ENCODE measurements at regions not wholly inside any gene's neighbourhood (a gene's known extent, or its start where the extent isn't known, plus 50 kb on each side); places are given as distances from the start of the nearest gene placed in this dataset.
A peak's percentile ranks its signal among the peaks of the same experiment; 100 is the strongest.

DNA sequence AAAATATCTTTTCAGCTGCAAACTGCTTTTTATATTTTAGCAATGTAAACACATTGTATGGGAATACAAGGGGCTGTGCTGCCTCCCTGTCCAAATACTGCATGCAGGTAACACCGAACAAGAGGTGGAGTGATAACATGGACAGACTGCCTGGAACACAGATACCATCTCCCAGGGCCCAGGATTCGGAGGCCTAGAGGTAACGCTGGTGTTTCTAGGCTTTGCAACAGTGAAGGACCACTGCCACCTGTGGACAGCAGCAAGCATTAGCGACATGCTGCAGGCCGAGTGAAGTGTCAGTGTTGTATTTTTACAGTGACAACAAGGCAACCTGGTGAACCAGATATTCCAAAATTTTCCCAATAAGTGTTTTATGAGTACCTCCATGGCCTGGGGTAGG lies 379.1 kb downstream of the DMRT2 start:
- peak; percentile 66 for DNase-seq

DNA sequence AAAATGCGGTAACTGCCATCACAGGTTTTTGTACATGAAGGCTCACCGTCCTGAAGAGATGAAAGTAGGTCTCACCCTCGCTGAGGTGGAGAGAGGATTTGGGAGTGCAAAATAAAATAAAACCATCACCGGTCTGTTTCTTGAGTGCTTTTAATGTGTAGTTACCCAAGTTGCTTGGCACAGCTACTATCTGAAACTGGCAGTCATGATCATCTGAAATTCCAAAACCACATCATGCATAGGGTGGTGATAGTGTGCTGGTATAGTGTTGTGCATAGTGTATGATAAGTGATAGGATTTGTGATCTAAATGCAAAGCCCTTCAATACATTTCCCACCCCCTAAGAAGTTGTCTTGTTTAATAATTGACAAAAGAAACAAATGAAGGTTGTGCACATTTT lies 381.3 kb downstream of the DMRT2 start:
- no peak for DNase-seq

DNA sequence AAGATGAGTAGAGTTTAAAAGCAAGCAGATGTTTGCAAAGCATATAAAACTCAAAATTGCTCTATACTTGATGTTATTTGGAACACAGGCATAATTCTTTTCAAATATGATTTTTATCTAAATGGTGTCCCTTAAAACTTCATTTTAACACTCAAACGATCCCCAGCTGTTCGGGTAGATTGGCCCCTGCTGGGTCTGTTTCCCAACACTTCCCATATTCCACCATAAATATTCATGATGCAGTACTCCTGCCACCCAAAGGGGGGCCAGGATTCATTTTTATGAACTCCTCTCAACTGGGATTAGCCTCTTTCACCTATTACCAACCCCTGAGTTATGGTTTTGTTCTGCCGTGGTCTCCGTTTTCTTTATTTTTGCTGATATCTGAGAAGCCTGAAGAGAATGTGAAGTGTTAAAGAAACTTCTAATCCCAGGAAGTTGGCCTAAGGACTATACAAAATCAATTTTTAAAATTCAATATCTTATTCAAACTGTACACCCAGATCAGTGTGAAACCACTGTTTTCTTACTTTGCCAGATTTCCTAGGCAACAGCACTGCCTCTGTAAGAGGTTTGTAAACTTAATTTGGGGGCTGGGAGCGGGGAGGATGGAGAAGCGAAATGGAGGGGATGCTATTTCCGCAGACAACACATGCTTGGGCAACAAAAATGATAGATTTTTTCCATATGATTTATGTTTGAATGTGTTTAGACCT lies 384.1 kb downstream of the DMRT2 start:
- DNase-seq, result no peak

DNA sequence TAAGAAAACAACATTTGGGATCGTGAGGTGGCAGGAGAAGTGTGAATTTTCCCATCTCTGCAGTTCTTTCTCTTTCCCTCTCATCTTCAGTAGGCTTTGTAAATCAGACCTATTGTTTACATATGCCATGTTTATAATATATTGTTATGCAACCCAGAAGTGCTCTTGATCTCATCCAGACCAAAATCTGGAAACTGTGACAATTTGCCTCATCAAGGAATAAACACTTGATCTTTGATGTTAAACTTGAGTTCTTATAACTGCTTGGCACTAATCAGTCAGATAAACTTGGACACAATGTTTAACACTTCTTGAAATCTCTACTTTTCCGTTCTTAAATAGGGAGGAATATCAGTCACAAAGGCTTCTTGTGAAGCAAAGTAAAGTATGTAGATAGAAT lies 384.7 kb downstream of the DMRT2 start:
- DNase-seq, result no peak

DNA sequence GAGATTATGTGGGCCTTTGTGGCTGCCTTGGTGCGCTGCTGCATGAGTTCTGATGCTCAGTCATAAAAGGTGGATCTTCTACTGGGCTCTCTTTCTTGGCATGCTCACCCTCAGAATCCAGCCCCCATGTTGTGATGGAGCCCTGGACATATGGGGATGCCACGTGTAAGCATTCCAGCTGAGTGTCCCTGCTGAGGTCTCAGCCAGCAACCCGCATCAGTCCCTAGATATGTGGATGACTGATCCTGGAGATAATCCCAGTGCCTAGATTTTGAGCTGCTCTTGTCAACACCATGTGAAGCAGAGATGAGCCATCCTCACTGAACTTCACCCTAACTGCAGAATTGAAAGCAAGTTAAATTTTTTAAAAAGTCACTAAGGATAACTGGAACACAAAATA lies 390.1 kb downstream of the DMRT2 start:
- no peak for DNase-seq

DNA sequence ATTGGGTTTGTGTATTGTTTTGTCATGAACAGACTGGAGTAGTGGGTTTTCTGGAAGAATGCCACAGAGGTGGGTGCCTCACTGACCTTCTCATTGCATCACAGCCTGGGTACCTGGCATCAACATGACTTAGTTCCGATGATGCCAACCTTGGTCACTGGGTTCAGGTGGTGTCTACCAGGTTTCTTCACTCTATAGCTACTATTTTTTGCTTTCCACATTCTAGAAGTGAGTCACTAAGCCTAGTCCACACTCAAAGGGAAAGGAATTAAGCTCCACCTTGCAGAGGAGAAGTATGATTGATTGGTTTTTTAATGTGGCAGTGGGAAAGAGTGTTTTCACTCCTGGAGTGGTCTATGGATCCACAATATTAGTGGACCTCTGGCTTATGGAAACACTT lies 391.9 kb downstream of the DMRT2 start:
- DNase-seq, result no peak

DNA sequence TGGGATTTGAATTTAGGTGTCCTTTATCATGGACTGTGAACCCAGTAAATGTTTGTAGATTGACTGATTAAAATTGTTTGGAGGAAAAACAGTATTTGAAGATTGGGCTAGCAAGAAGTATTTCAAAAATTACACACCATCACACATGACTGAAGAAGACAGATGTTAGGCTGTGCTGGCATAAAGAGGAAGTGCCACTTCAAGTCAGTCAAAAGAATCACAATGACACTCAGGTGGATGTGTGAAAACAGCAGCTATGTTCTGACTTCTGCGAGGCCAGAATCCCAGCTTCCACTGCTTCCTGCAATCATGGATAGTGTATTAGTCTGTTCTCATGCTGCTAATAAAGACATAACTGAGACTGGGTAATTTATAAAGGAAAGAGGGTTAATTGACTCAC lies 393.3 kb downstream of the DMRT2 start:
- DNase-seq, result no peak

DNA sequence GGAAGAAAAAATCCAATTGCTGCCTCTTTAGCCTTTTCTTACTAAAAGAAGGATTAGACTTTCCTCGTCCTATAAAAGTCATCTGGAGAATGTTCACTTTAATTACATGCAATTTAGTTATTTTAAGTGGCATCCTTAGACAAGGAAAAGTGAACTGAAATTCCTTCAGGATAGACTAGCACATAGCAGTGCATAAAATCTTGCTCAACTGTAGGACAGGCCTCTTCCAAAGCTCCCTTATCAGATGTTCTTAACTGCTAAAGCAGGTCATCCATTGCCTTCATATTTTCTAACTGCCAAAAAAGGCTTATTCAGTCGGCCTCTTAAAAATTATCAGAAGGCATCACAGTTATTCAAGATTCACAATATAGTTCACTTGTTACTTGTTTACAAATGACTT lies 396.5 kb downstream of the DMRT2 start:
- no peak for DNase-seq

DNA sequence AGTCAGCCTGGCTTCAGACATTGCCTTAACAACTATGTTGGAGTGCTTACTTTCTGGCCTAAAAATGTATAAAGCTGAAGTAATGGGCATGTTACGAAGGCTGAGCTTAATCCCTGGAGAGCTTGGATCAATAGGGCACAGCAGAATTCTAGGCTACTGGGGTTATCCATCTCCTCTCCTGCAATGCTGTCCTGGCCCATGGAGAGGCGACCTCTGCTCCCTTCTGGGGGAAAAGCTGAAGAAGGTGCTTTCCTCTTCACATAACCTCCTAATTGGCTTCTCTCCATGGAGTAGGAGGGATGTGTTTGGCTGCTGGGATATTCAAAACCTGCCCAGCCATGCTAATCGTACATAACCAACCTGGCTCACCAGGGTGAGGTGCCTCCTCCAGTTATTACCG lies 403.5 kb downstream of the DMRT2 start:
- DNase-seq, result no peak

DNA sequence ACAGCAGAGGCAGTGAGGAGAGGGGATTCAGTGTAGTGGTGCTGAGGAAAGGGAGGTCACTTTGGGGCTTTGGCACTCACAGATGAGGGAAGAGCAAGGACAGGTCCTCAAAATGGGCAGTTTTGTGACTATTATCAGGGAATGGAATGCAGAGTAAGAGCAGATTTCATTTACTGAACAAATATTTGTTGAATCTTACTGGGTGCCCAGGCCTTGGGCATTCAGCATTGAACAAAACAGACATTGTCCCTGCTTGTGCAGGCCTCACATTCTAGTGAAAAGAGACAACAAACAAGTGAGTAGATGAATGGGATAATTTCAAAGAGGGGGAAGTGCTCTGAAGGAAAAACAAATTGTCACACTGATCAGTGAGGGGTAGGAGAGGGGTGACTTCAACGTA lies 404.1 kb downstream of the DMRT2 start:
- no peak for DNase-seq

DNA sequence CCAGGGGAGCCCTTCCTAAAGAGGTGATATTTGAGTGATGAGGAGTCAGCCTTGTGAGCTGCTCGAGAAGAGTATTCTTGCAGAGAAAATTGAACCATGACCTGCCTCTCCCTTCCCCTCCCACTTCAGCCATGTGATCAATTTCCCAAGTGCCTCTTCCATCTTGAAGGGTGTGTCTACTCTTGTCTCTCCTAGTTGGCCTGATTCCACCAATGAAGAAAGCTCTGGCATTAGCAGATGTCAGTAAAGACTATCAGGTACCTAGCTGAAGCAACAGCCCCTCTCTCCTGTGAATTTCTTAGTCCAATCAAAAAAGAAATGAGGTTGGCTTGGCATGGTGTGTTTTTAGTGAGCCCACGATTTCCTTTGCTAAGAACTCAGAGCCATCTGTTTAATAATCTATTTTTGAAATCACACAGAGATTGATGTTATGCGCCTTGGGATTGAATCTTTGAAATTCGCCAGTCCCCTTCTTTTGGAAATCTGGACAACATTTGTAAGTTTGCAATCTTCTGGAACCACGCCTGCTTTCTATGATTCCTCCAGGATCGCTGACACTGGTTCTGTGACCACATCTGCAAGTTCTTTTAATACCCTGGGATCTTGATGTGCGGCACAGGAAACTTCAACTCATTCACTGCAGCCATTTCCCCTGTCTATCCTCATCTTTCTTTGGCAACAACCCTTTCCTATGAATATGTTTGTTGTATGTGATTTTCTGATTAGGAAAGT lies 404.6 kb downstream of the DMRT2 start:
- DNase-seq, result peak; percentile 71

DNA sequence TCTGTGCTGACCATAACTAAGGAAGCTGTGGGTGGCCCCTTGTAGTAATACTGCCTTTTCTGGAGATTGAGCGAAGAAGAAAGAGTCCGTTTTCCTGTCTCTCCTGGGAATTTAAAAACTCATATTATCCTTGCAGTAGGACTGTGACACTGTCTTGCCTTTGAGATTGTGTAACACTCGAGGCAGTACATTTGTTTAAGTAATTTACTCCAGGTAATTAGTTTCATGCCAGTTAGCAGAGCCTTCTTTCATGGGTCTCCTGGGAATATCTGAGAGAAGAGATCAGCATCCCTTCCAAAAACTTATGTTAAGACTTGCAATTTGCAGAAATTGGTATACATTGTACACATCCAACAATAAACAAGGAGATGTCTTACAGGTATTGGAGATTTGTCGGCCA lies 405.6 kb downstream of the DMRT2 start:
- no peak for DNase-seq

DNA sequence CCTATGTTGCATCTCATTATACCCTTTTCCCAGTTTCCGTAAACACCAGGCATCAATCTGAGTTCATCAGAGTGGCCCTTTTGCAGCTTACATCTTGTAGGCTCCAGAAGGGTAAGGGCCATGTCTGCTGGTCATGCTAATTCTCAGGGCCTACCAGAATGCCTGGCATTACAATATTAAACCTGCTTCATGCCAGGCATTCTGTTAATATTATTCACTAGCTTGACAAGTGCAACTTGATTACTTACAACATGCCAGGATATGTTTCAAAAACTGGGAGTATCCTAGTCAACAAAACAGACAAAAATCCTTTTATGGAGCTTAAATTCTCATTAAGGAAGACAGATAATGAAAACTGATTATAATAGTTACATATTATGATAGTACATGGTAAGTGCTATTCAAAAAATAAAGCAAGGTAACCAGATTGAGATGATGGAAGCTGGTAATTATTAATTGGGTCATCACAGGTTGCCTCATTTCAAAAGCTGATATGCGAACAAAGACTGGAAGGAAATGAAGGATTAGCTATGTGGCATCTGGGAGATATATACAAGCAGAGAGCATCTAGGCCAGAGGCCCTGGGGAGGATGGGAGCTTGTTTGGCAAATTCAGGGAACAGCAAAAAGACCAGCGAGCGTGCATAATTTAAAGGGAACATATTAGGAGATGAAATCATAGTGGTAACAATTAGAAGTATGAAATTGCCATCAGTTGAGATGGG lies 406.3 kb downstream of the DMRT2 start:
- no peak for DNase-seq

DNA sequence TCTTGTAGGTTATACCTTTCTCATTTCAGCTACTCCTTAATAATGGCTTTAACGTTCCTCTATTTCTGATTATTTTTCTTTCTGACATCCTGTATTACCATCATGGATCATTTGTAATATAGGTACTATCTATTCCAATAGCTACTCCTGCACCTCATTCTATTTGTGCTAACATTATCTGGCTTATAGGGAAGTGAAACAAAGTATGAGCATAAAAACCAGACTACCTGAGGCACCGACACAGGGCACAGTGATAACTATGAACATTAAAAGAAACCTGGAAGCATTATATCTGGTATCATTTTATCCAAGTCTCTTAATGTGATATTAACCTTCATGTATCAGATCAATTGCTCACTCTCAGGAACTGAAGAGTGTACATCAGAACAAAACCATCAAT lies 407.3 kb downstream of the DMRT2 start:
- DNase-seq, result no peak

DNA sequence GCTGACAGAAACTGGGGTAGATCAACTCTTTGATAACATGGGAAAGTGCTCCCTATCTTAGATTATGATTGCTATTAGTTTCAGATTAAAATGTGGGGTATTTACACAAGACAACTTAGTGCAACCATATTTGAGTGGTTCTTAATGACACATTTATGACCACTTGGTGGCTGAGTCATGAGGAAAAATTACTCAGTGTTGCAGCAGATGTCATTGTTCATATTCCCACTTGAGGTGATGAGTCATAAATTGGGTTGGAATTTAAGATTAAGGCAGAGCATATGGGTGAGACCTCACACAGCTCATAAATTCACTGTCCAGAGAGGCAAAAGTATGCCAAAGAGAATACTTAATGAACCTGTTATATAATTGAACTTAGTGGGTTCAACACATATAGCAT lies 408.3 kb downstream of the DMRT2 start:
- no peak for DNase-seq

DNA sequence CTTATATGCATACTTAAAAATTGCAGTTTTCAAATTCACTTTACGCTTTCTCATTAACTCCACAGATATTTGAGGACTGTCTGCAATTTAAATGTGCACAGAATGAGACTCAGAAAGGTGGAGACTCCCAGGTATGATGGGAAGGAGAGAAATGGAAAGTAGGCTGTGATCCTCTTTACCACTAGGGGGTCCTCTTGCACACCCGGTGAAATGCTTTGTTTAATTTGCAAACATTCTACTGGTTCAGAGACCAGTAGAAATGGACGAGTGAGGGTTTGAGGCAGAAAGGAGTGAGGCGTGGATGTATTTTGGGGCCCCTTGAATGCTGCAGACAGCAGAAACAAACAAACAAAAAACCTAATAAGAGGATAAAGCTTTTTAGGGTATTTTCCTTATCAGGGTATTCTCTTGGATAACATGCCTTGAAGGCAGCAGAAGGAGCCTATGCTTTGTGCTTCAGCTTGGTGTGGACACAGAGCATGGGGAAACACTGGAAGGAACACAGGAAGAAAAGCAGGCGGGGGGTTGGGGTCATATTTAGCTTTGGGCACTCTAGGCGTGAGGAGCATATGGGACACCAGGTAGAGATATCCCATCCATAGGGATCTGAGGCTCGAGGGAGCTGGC lies 410.1 kb downstream of the DMRT2 start:
- DNase-seq, result no peak

DNA sequence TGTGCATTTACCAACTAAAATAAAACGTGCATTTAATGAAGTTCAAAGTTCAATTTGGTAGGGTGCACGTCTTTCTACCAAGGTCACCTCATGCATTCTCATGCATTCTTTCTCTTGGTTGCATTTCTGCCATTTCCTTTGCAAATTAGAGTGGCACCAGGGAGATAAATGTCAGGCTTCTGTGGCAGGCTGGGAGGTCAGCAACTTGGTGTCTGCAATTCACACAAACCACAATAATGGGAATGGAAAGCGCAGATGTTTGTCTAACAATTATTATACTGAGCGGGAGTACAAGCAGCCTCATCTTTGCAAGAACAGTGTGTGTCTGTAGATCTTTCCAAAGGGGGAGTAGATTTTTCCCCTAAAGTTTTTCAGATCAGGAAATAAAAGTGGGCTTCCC lies 411.7 kb downstream of the DMRT2 start:
- no peak for DNase-seq

DNA sequence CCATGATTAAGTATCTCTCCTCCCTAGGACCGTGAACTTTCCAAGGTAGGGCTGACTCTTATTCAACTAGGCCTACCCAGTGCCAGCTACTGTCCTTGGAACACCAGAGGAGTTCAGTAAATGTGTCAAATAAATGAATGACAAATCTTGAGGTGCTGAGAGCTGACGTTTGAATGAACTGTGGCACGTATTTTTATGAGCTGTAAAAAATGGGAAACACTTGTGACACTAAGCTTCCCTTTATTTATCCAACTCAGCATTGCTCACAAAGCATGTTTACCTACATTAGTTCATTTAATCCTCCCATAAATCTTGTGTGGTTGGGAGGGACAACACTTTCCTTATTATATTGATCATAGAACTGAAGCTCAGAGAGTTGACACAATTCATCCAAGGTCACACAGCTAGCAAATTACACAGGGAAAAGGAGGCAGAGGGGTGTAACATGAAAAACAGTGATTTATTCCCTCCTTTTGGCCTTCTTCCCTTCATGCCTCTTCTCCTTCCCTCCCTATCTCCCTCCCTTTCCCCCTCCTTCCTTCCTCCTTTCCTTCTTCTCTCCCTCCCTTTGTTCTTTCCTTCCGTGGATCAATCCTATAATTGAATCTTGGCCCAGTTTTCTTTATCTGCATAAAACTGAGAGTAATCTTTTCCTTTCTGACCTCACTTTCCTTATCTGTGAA lies 412.6 kb downstream of the DMRT2 start:
- DNase-seq, result no peak

DNA sequence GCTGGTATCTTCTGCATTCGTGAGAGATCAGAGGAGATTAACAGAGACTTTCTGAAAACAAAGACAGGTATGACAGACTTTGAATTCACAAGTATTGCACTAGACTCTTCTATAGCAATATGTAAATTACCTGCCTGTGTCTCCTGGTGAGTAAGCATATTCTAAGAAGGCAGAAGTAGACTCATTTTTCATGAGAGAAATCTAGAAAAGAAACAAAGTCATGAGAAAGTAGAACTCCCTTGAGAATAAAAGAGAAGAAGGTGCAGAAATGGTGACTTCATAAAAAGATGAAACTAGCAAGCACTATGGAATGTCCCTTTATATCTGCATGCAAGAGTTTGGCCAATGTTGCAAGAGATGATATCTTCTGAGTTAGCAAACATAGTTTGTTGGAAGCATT lies 419.8 kb downstream of the DMRT2 start:
- no peak for DNase-seq

DNA sequence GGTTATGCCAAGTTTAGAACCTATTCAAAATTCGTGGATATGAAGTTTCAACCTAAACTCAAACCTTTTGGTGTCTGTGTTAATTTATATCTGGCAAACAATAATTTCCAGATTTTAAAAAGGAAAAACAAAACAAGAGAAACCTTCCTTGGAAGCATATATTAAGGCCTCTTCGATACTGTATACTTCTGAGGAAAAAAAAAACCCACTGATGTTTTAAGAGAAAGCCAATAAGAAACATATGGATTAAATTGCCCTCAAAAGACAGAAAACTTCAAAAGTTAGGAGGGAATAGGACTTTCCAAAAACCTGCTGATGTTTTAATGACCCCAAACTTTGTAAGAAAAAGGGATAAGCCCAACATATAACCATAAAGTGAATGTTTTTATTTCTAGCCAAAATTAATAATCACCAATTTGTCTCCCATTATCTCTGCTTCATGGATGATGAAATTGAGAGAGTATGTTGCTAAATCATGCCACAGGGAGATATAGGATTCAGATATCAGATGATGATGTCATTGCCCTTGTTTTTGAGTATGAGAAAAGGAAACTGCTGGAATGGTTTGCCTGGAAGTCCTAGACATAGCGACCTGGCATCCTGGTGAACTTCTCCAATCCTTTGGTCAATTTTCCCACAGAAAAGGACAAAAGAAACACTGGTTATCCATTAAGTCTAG lies 423.9 kb downstream of the DMRT2 start:
- DNase-seq, result no peak

DNA sequence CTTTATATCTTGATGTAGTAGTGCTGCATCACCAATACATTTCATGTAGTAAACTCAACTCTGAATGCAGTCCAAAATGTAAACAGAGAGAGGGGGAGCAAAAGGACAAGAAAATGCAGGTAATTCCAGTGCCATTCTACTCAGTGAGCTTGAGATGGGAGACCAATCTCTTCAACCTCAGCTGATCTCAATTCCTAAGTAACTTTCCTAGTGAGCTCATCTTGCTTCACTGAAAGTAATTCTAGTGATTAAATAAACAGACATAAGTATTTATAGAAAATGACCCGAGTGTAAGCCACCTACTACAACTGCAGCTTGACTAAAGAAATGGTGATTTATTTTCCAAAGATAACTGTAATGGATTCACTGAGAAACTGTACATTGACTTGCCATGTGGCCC lies 424.5 kb downstream of the DMRT2 start:
- no peak for DNase-seq

Data from muscle of arm (tissue), 1 donor.